ENCODE measurements at regions not wholly inside any gene's neighbourhood (a gene's known extent, or its start where the extent isn't known, plus 50 kb on each side); places are given as distances from the start of the nearest gene placed in this dataset.

GRCh38 chr4:170772429-170772828 lies 682.7 kb upstream of the AADAT start:
- no TSS peak for BruUV-seq (replicated peaks)
- Histone ChIP-seq H3K27ac (ENCODE audit: low read depth, low read length) (no peak overlapping the region), H3K4me3 (replicated peaks in 1 of 2; ENCODE audit: low read depth in 1 of 2, low read length in 2 of 2) (no peak overlapping the region), H3K79me2 (ENCODE audit: insufficient read depth, low read length) (no peaks in the 10 kb centered on the region), H3K27me3 (ENCODE audit: insufficient read depth, low read length) (no peaks in the 10 kb centered on the region), H3K9ac (ENCODE audit: low read length) (no peak overlapping the region), H3K4me1 (ENCODE audit: control insufficient read depth in 1 of 2, insufficient read depth in 2 of 2, low read length in 2 of 2) (no peaks in the 10 kb centered on the region), H2AFZ (ENCODE audit: low read depth, low read length, poor library complexity, severe bottlenecking) (no peak overlapping the region), H3K9me2 (ENCODE audit: insufficient read depth) (no peaks in the 10 kb centered on the region), H4K20me1 (ENCODE audit: insufficient read depth) (no peaks in the 10 kb centered on the region), H3K9me3 (ENCODE audit: control insufficient read depth in 1 of 2, insufficient read depth in 1 of 2, low read depth in 1 of 2, low read length in 2 of 2) (no peaks in the 10 kb centered on the region), H3K36me3 (ENCODE audit: control insufficient read depth in 1 of 2, insufficient read depth in 2 of 2, low read length in 2 of 2) (no peaks in the 10 kb centered on the region), H3K4me2 (ENCODE audit: low read length) (no peak overlapping the region)
- ATAC-seq: no peak
- no peak for TF ChIP-seq CTCF (IDR thresholded peaks at IDR 0.05 in 2 of 3, conservative IDR thresholded peaks at IDR 0.05 in 1 of 3; ENCODE audit: borderline replicate concordance in 1 of 3, insufficient read depth in 1 of 3, low read depth in 2 of 3, low read length in 2 of 3)
- TF ChIP-seq YY1 (IDR thresholded peaks at IDR 0.05; ENCODE audit: extremely low read depth, insufficient replicate concordance, low read depth, low read length): no peak
- no peak for TF ChIP-seq SIN3A (IDR thresholded peaks at IDR 0.05; ENCODE audit: low read depth)
- no peak for TF ChIP-seq SP1 (IDR thresholded peaks at IDR 0.05; ENCODE audit: low read depth)
- no peak for TF ChIP-seq CEBPB (IDR thresholded peaks at IDR 0.05; ENCODE audit: low read depth)
- TF ChIP-seq ATF3 (IDR thresholded peaks at IDR 0.05): no peak
- no peak for TF ChIP-seq TCF7L2 (IDR thresholded peaks at IDR 0.05; ENCODE audit: borderline replicate concordance, extremely low read depth, insufficient read depth, insufficient read length)
- TF ChIP-seq SRF (IDR thresholded peaks at IDR 0.05; ENCODE audit: low read depth): no peak
- TF ChIP-seq REST (IDR thresholded peaks at IDR 0.05; ENCODE audit: low read depth): no peak
- DNase-seq (ENCODE audit: low read depth, low spot score): no peak
- POLR2A ChIA-PET: no interaction called here
- CTCF ChIA-PET: no interaction called here
- RAD21 ChIA-PET (ENCODE audit: low non-redundant PET in 1 of 2, low total read pairs in 2 of 2, uncharacterized antibody in 2 of 2, unreplicated experiment in 2 of 2): no interaction called here
- intact Hi-C loops (cut with micrococcal nuclease): no loop called here
